Mesothelial cell of epicardium (in vitro differentiated cells): ENCODE measurements at regions not wholly inside any gene's neighbourhood (a gene's known extent, or its start where the extent isn't known, plus 50 kb on each side); places are given as distances from the start of the nearest gene placed in this dataset.

Experiments
- DNase-seq, 2 experiments: peaks; one replicate each; pipeline ENCODE4 v3.0.0; 2021; ENCODE audit warnings: low spot score in 2 of 2; ENCODE audit not compliant: unreplicated experiment in 2 of 2
- H3K27ac Mint-ChIP-seq: 2 replicates; pipeline ENCODE4 v1.8.0; 2021; ENCODE audit warnings: mixed read lengths
- H3K27me3 Mint-ChIP-seq: 2 replicates; pipeline ENCODE4 v1.8.0; 2021; ENCODE audit warnings: low read depth, mixed read lengths
- H3K36me3 Mint-ChIP-seq: 2 replicates; pipeline ENCODE4 v1.8.0; 2021; ENCODE audit warnings: mixed read lengths
- H3K4me1 Mint-ChIP-seq: 2 replicates; pipeline ENCODE4 v1.8.0; 2021; ENCODE audit warnings: mixed read lengths
- H3K4me3 Mint-ChIP-seq: 2 replicates; pipeline ENCODE4 v1.8.0; 2021; ENCODE audit warnings: mild to moderate bottlenecking, moderate library complexity, mixed read lengths
- H3K9me3 Mint-ChIP-seq: 2 replicates; pipeline ENCODE4 v1.8.0; 2021; ENCODE audit warnings: mixed read lengths
- CTCF ChIP-seq: fragments of 200-600 bp; sonication (generic); IDR thresholded peaks from one replicate; pipeline ENCODE4 v1.5.0; 2021; ENCODE audit warnings: antibody characterized with exemption; ENCODE audit not compliant: unreplicated experiment

DNA sequence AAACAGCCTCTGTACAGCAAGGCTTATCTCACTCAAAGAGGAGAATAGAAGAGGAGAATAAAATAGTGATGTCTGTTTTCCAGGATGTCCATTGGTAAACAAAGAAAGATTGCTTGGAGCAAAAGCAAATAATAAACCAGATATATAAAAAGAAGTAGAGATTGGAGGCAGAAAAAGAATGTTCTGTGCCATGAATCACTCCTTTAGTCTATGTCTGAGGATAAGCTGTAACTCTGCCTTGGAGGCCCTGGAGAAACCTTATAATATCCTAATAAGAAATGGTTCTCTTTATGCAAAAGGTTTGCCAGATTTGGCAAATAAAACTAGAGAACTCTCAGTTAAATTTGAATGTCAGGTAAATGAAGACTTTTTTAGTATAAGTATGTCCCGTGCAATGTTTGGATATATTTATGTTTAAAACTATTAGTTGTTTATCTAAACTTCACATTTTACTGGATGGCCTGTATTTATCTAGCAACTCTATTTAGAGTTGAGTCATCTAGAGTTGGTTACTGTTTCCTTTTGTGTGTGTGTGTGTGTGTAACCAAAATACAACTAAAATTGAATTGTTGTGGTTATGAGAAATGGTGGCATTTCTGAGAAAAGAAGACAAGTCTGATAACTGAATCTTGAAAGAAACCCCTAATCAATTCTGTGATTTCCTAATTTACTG is 510.3 kb upstream of the SETBP1 start:
- H3K9me3 Mint-ChIP-seq = no peaks in the 10 kb centered on the region
- H3K4me1 Mint-ChIP-seq = no peaks in the 10 kb centered on the region
- no peak overlapping the region for H3K4me3 Mint-ChIP-seq
- H3K36me3 Mint-ChIP-seq = no peaks in the 10 kb centered on the region
- no peak for TF ChIP-seq CTCF
- no peak overlapping the region for H3K27ac Mint-ChIP-seq
- no peak for DNase-seq
- H3K27me3 Mint-ChIP-seq = no peaks in the 10 kb centered on the region

- TF ChIP-seq CTCF = no peak
- Mint-ChIP-seq H3K9me3 (no peaks in the 10 kb centered on the region), H3K4me3 (no peak overlapping the region), H3K4me1 (no peaks in the 10 kb centered on the region), H3K27ac (no peak overlapping the region), H3K27me3 (no peaks in the 10 kb centered on the region), H3K36me3 (no peaks in the 10 kb centered on the region)
- DNase-seq = no peak
Observed at GRCh38 chr18:44171301-44171700, 509.4 kb upstream of the SETBP1 start.

- Mint-ChIP-seq H3K9me3 (peaks cover 4% of the 10 kb centered on the region), H3K27ac (no peak overlapping the region), H3K4me1 (peaks cover 6% of the 10 kb centered on the region), H3K27me3 (peaks cover 3% of the 10 kb centered on the region), H3K36me3 (no peaks in the 10 kb centered on the region), H3K4me3 (no peak overlapping the region)
- no peak for TF ChIP-seq CTCF
- no peak for DNase-seq
Observed at GRCh38 chr18:44175891-44176290, 504.8 kb upstream of the SETBP1 start.

DNA sequence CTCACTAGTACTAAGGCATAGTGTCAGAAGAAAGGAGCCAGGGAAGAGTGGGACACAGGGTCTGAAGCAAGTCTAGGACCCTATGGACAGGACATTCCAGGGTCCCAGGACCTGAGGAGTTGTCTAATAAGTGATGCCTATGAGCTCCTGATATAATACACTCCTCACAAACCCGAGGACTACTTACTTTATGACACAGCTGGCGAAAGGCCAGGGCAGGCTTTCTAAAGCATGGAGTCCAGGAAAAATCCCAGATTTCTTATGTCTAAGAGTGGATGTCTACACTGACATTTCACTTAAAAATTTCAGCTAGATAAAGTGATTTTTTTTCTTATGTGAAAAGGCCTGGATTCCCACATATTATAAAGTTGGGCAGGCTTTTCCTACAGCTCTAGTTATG is 502.2 kb upstream of the SETBP1 start:
- no peak overlapping the region for H3K4me3 Mint-ChIP-seq
- no peaks in the 10 kb centered on the region for H3K36me3 Mint-ChIP-seq
- H3K27me3 Mint-ChIP-seq = peaks cover 3% of the 10 kb centered on the region
- TF ChIP-seq CTCF = no peak
- peaks cover 6% of the 10 kb centered on the region for H3K4me1 Mint-ChIP-seq
- peaks cover 4% of the 10 kb centered on the region for H3K9me3 Mint-ChIP-seq
- DNase-seq = no peak
- no peak overlapping the region for H3K27ac Mint-ChIP-seq

GRCh38 chr18:44179693-44180092 is 501.0 kb upstream of the SETBP1 start:
- H3K4me3 Mint-ChIP-seq = no peak overlapping the region
- H3K27ac Mint-ChIP-seq = no peak overlapping the region
- H3K27me3 Mint-ChIP-seq = peaks cover 3% of the 10 kb centered on the region
- peaks cover 6% of the 10 kb centered on the region for H3K4me1 Mint-ChIP-seq
- H3K36me3 Mint-ChIP-seq = no peaks in the 10 kb centered on the region
- no peak for DNase-seq
- peaks cover 4% of the 10 kb centered on the region for H3K9me3 Mint-ChIP-seq
- no peak for TF ChIP-seq CTCF

GRCh38 chr18:44180683-44181082 is 500.0 kb upstream of the SETBP1 start:
- no peak for TF ChIP-seq CTCF
- Mint-ChIP-seq H3K4me3 (no peak overlapping the region), H3K9me3 (peaks cover 4% of the 10 kb centered on the region), H3K36me3 (no peaks in the 10 kb centered on the region), H3K4me1 (peaks cover 6% of the 10 kb centered on the region), H3K27ac (no peak overlapping the region), H3K27me3 (peaks cover 3% of the 10 kb centered on the region)
- no peak for DNase-seq
